Cardiac fibroblast (primary cell): ENCODE measurements at regions not wholly inside any gene's neighbourhood (a gene's known extent, or its start where the extent isn't known, plus 50 kb on each side); places are given as distances from the start of the nearest gene placed in this dataset.
A peak's percentile ranks its signal among the peaks of the same experiment; 100 is the strongest.

Source experiments
- DNase-seq, 2 donors: peaks; one replicate each; pipeline versions ENCODE4 v3.0.0 to v3.0.0-alpha.2; 2010; ENCODE audit warnings: low read depth in 2 of 2
- H3K4me3 ChIP-seq, 2 donors: replicated peaks in 1 of 2; 1 replicate in 1 of 2; 2 replicates in 1 of 2; pipeline ENCODE4 v1.5.1; 2011; ENCODE audit warnings: low read depth in 2 of 2, low read length in 2 of 2, mild to moderate bottlenecking in 2 of 2, moderate library complexity in 1 of 2
- CTCF ChIP-seq: IDR thresholded peaks from one replicate; pipeline ENCODE4 v1.5.1; 2011; ENCODE audit warnings: low read depth, mild to moderate bottlenecking, low read length, inconsistent platforms

- TF ChIP-seq CTCF = no peak
- H3K4me3 ChIP-seq = no peak overlapping the region
- DNase-seq = no peak
Measured at GRCh38 chr18:71807586-71807985, 736.6 kb downstream of the CBLN2 start.

DNA sequence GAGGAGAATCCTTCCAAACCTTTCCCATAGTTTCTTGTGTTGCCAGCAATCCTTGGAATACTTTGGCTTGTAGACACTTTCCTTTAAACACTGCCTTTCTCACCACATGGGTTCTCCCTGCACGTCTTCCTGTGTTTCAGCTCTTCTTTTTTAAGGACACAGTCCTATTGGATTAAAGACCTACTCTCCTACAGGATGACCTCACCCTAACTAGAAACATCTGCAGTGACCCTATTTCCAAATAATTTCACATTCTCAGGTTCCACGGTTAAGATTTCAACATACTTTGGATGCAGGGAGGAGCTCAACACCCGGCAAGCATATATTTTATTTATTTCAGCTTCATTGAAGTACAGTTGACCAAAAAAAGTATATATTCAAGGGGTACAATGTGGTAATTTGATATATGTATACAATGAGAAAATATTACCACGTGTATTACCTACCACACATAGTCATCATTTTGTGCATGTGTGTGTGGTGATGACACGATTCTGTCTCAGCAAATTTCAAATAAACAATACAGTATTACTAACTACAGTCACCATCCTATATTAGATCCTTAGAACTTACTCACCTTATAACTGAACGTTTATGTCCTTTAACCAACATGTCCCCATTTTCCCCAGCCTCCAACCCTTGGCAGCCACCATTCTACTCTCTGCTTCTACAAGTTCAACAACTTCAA is 745.0 kb downstream of the CBLN2 start:
- no peak for TF ChIP-seq CTCF
- no peak overlapping the region for H3K4me3 ChIP-seq
- no peak for DNase-seq

DNA sequence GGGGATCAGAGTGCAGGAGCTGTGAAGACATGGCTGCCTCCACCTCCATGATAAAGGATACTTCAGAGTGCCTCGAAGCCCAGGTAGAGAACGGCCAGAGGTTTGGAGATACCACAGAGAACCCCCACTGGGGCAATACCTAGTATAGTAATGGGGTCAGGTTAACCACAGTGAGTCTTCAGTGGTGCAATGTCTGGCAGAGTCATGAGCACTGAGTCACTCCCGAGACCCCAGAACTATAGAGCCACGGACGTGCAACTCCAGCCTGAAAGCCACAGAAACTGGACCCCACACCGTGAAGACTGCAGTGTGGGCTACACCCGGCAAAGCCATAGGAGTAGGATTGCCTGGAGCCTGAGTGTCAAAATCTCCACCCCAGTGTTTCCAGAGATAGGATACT is 746.6 kb downstream of the CBLN2 start:
- no peak for DNase-seq
- H3K4me3 ChIP-seq = no peak overlapping the region
- no peak for TF ChIP-seq CTCF

- TF ChIP-seq CTCF = peak; percentile 50
- peak; percentile 5 to 35 for DNase-seq
Measured at GRCh38 chr18:71784777-71785176, 759.4 kb downstream of the CBLN2 start.

GRCh38 chr18:71760541-71760940 is 783.6 kb downstream of the CBLN2 start:
- DNase-seq = no peak
- no peak for TF ChIP-seq CTCF
- H3K4me3 ChIP-seq = no peak overlapping the region

More at GRCh38 chr18:71784777-71785176, 759.4 kb downstream of the CBLN2 start:
- no peak overlapping the region for H3K4me3 ChIP-seq

GRCh38 chr18:71754246-71754645 is 789.9 kb downstream of the CBLN2 start:
- no peak for DNase-seq
- no peak for TF ChIP-seq CTCF
- no peak overlapping the region for H3K4me3 ChIP-seq

GRCh38 chr18:71743634-71744033 is 800.5 kb downstream of the CBLN2 start:
- H3K4me3 ChIP-seq = no peak overlapping the region
- TF ChIP-seq CTCF = no peak
- DNase-seq = no peak
